Psoas muscle (tissue), 7 donors: ENCODE measurements at regions not wholly inside any gene's neighbourhood (a gene's known extent, or its start where the extent isn't known, plus 50 kb on each side); places are given as distances from the start of the nearest gene placed in this dataset.
A peak's percentile ranks its signal among the peaks of the same experiment; 100 is the strongest.

ENCODE experiments used
- ATAC-seq, 4 donors: fragments of 200-7000 bp; cut with Tn5 transposase; one replicate each; pipeline ENCODE4 v1.9.1; 2020; ENCODE audit warnings: moderate library complexity in 3 of 4, mild to moderate bottlenecking in 2 of 4
- DNase-seq, 2 donors: peaks; one replicate each; pipeline ENCODE4 v3.0.0-alpha.2; 2020
- H3K27ac ChIP-seq: fragments of 200-600 bp; one replicate; pipeline ENCODE4 v1.8.0; 2022
- H3K27me3 ChIP-seq, 3 donors: fragments of 200-600 bp in 1 of 3; one replicate each; pipeline versions ENCODE4 v1.6.1 to v1.8.0; 2013 to 2022; ENCODE audit warnings: low read length in 2 of 3, mild to moderate bottlenecking in 2 of 3, moderate library complexity in 1 of 3; ENCODE audit not compliant: insufficient read depth in 3 of 3
- H3K36me3 ChIP-seq, 2 donors: fragments of 200-600 bp in 1 of 2; one replicate each; pipeline versions ENCODE4 v1.6.1 to v1.8.0; 2013 to 2022; ENCODE audit warnings: low read depth in 1 of 2, mild to moderate bottlenecking in 1 of 2, moderate library complexity in 1 of 2; ENCODE audit not compliant: insufficient read depth in 1 of 2
- H3K4me1 ChIP-seq: fragments of 200-600 bp; one replicate; pipeline ENCODE4 v1.8.0; 2022
- H3K4me3 ChIP-seq: fragments of 200-600 bp; one replicate; pipeline ENCODE4 v1.8.0; 2022; ENCODE audit warnings: mild to moderate bottlenecking
- H3K9me3 ChIP-seq: fragments of 200-600 bp; one replicate; pipeline ENCODE4 v1.8.0; 2022
- WGBS, 3 donors: extraction: QIAGEN DNeasy Blood & Tissue Kit; methylation state at CpG; one replicate each; pipeline versions ENCODE4 v1.1.6 to v1.1.7; 2013; 5-methylcytosine and 5-hydroxymethylcytosine counted together
- intact Hi-C, 2 donors: fragments of 100-400 bp; cut with DNase I; formaldehyde crosslinking; loops; one replicate each; pipeline versions ENCODE4 v1.11.0 to v1.14.2; 2022
- TF ChIP-seq, protein P1 (sequence below): fragments of 200-600 bp; IDR thresholded peaks from one replicate; pipeline ENCODE4 v1.8.0; 2022; ENCODE audit warnings: antibody characterized with exemption
- donor health status: healthy with polysubstance abuse.
- donor health status: DM: no; HTN: no; CAD: no; lungs with moderate emphysema.
- donor health status: Bipolar disorder and iron deficiency.
- donor health status: healthy.
- donor health status: DM: yes; HTN: yes; CAD: no.
- donor health status: DM: no; HTN: no; CAD: no.
- donor health status: DM: yes; HTN: yes; CAD: no.

DNA sequence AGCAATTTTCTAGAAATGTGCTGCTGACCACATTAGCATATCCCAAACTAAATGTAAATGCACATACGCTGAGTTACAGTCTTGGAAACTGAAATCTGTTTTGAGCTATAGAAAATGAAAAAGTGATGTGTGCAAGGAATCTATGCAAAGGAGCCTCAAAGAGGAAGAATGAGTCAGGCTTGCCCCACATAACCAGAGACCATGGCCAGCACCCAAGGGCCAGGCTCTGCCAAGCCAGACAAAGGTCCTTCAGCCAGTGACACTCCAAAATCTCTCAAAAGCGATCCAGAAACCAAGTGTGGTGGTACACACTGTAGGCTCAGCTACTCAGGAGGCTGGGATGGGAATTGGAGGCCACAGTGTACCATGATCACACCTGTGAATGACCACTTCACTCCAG lies 195.2 kb downstream of the TOMM20 start:
- H3K9me3 ChIP-seq = no peaks in the 10 kb centered on the region
- H3K36me3 ChIP-seq = no peaks in the 10 kb centered on the region
- intact Hi-C loops = no loop called here
- ATAC-seq (peak; percentile 87 to 95 (median 90)), DNase-seq (peak; percentile 78 to 88)
- no peaks in the 10 kb centered on the region for H3K27me3 ChIP-seq
- WGBS, 3 donors = 40 to 44% (median 41%) methylated on average over 2 of the region's 2 CpGs
- peaks cover 15% of the 10 kb centered on the region for H3K4me1 ChIP-seq
- TF ChIP-seq, protein P1, sequence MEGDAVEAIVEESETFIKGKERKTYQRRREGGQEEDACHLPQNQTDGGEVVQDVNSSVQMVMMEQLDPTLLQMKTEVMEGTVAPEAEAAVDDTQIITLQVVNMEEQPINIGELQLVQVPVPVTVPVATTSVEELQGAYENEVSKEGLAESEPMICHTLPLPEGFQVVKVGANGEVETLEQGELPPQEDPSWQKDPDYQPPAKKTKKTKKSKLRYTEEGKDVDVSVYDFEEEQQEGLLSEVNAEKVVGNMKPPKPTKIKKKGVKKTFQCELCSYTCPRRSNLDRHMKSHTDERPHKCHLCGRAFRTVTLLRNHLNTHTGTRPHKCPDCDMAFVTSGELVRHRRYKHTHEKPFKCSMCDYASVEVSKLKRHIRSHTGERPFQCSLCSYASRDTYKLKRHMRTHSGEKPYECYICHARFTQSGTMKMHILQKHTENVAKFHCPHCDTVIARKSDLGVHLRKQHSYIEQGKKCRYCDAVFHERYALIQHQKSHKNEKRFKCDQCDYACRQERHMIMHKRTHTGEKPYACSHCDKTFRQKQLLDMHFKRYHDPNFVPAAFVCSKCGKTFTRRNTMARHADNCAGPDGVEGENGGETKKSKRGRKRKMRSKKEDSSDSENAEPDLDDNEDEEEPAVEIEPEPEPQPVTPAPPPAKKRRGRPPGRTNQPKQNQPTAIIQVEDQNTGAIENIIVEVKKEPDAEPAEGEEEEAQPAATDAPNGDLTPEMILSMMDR = no peak
- H3K4me3 ChIP-seq = no peak overlapping the region
- peak overlapping the region; percentile 61 for H3K27ac ChIP-seq

GRCh38 chr1:234932511-234933430 lies 195.9 kb downstream of the TOMM20 start:
- TF ChIP-seq, protein P1 = no peak
- peak overlapping the region; percentile 61 for H3K27ac ChIP-seq
- peaks cover 15% of the 10 kb centered on the region for H3K4me1 ChIP-seq
- H3K9me3 ChIP-seq = no peaks in the 10 kb centered on the region
- DNase-seq = peak in 1 of 2 donors; percentile 27
- H3K36me3 ChIP-seq = no peaks in the 10 kb centered on the region
- intact Hi-C loops = no loop called here
- H3K4me3 ChIP-seq = no peak overlapping the region
- peak; percentile 65 to 74 (median 67) for ATAC-seq
- 81 to 86% (median 84%) methylated on average over 15 of the region's 15 CpGs for WGBS, 3 donors
- no peaks in the 10 kb centered on the region for H3K27me3 ChIP-seq

- intact Hi-C loops = no loop called here
- TF ChIP-seq, protein P1 = no peak
- H3K27me3 ChIP-seq = no peaks in the 10 kb centered on the region
- H3K27ac ChIP-seq = no peak overlapping the region
- no peak for ATAC-seq
- H3K9me3 ChIP-seq = no peaks in the 10 kb centered on the region
- no peak for DNase-seq
- no peaks in the 10 kb centered on the region for H3K36me3 ChIP-seq
- WGBS, 3 donors = 91 to 95% (median 95%) methylated on average over 12 of the region's 12 CpGs
- no peak overlapping the region for H3K4me3 ChIP-seq
- H3K4me1 ChIP-seq = peaks cover 15% of the 10 kb centered on the region
Measured at GRCh38 chr1:234932106-234932505, 196.5 kb downstream of the TOMM20 start.

DNA sequence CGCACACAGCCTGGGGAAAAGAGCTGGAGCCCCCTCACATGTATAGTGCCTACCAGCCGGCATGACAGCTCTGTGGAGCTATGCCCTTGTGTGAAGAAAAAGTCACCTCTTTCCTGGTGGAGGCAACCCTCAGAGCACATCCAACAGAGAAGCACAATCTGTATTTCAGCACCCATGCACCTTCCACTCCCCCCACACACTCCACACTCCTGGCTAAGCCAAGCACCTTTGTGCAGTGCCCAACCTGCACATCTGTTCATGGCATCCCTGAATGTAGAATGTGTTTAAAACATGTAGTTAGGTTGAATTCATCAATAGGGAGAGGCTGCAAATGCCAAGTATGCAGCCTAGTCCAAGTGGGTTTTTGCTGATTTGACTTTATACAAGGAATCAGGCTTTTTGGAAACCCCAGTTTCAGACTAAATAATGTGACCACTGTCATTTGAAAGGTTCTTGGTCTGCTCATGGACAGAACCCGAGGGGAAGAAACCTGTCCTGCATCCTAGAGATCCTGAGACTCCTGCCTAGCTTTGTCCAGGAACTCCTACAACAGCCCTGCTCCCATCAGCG lies 197.1 kb downstream of the TOMM20 start:
- ATAC-seq (no peak), DNase-seq (no peak)
- Histone ChIP-seq H3K4me1 (peaks cover 20% of the 10 kb centered on the region), H3K9me3 (no peaks in the 10 kb centered on the region), H3K27me3 (no peaks in the 10 kb centered on the region), H3K36me3 (no peaks in the 10 kb centered on the region), H3K27ac (no peak overlapping the region), H3K4me3 (no peak overlapping the region)
- WGBS, 3 donors = 93 to 95% (median 95%) methylated on average over 4 of the region's 4 CpGs
- intact Hi-C loops = no loop called here
- TF ChIP-seq, protein P1 = no peak
